GM19467 (cell line): ENCODE measurements at regions not wholly inside any gene's neighbourhood (a gene's known extent, or its start where the extent isn't known, plus 50 kb on each side); places are given as distances from the start of the nearest gene placed in this dataset.

Experiments
- ATAC-seq: cut with Tn5 transposase; IDR thresholded peaks from one replicate; pipeline ENCODE4 v1.9.1; 2021; ENCODE audit warnings: mild to moderate bottlenecking, moderate library complexity; ENCODE audit not compliant: unreplicated experiment

DNA sequence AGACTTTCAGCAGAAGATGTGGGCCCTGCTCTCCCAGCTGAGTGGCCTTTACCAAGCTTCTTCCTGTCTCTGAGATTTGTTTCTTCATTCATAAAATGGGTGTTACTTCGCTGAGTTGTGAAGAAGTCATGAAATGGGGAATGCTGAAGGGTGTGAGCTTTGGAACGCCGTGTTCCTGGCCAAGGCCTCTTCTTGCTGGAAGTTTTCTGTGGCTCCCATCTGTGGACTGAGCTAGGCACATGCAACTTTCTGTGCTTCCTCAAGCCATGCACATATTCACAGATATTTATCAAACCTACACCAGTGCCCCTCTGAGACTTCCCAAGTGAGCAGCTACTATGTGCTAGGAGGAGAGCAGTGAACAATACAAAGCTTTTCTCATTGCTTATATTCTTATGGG is 106.3 kb upstream of the JUN start:
- ATAC-seq: no peak

DNA sequence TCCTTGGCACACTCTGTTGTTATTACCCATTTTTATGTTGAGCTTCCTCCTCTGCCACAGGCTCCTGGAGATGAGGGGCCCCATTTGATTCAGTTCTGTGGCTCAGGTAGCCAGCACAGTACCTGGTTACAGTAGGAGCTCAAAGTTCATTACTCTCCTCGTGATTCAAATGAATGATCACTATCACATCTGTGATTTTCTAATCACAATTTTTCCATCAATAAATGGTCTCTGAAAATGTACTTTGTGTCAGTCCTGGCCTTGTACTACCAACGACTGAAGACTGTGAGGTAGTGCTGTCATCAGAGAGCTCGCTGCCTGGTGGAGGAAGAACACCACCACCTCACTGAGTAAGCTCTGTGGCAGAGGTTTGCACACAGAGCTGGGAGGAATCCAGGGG is 106.8 kb upstream of the JUN start:
- ATAC-seq: no peak

DNA sequence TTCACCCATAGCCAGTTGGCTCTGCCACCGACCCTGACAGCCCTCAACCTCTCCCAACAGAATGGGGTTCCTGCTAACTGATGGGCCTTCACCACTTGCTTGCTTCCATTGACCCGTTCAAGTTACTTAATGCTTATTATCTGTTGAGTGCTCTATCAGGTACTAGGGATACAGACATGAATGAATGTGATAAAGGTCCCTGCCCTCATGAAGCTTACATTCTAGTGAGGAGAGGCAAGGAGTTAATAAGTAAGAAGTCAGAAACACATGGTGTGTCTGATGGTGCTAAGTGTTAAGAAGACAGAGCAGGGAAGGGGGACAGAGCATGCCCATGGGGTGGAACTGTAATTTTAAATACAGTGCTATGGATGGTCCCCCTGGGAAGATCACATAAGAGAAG is 107.5 kb upstream of the JUN start:
- no peak for ATAC-seq

DNA sequence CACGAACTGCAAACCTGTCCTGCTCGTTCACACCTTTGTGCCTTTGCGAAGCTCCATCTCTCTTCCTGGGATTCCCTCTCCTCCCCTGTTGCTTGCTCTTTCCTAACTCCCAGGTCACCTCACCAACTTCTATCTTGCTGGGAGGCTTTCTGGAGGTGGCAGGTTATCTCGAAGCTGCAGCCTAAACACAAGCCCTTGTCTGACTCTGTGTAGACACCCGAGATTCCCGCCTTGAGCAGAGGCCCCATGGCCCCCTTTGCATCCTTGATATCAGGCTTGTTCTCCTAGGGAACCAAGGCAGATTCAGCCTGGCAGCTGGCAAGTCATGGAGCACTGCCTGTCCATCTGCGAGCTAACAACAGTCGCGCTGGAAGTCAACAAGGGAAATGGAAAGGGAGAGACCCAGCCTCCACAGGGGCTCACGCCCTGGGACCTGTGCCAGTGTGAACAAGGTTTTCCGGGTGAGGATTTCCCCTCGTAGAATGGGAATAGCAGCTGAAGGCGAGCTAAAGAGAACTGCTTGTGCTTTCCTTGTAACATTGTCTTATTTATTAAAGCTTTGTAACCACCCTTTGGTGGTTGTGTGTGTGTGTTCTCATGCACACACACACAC is 109.5 kb upstream of the JUN start:
- ATAC-seq: no peak

DNA sequence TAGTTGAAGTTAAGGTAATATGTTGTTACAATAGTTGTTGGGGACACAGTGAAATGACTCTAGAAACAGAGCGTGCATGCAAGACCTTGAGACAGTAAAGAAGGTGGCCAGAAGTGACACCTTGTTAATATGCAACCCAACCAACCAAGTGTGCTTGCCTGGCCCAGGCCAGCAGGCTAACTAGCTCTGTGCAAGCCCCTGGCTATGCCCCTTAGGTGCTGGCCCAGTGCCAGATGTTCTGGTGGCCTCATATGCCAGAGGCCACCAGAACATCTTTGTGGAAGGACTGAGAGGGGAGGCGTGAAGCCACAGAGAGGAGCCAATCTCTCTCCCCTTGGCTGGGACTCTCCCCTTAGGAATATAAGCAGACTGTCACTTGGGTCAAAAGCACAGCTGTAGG is 111.2 kb upstream of the JUN start:
- no peak for ATAC-seq

DNA sequence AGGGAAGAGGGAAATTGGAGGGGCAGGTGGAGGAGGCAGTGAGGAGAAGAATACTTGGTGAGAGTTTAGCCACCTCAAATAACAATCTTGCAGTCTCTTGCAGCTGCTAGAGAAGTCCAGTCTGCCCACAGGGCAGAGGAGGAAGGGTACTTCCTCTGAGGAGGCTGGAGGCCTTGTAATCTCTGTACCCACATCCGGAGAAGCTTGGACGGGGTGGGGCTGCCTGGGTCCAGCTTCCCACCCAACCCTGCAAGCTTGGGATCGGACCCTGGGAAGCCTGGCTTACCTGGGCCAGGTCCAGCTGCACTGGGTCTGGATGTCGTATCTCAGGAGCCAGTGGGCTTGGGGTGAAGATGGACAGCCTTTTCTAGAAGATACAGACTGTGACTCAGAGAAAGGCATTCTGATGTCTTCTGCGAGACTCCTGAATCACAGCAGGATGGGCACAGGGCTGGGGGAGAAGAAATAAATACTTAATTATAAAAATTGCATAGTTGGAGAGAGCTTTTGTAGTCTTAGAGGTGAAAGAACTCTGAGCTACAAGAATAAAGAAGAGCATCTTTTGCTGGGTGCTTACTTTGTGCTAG is 111.8 kb upstream of the JUN start:
- ATAC-seq: no peak

DNA sequence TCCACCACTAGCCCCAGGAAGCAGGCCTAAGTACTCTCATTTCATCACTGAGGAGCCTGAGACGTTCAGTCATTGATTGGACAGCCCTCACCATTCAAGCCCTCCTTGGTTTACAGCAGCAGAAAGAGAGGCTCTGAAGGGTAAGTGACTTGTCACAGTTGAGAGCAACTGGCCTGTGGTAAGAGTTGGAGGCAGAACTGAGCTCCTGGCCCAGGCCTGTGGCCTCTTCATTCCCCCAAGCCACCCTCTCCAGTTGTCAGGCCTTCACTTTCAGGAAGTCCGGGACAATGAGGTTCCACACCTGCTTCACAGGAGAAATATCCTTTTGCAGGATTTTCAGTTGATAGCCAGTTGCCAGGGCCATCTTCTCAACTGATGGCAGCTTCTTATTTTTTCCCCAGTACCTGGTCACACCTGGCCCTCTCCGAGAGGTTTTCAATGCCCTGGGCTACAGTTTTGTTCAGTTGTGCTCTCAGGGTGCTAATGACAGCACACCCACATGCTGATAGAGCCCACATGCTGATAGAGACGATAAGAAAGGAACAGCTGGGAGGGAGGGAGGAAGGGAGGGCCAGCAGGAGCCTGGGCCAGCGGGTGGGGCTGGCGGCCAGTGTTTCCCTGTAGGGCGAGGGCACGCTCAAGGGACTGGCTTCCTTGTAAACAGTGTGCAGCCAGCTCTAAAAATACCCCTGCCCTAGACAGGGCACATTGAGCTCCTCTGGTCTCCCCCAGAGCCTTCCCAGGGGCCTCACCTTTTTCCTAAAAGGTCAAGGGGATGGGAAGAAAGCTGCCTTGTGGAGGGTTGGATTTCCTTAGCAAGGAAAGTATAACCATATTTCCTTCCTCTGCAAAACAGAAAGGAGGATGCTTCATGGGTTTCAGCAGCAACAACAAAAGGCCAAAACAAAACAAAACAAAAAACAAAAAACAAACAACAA is 112.7 kb upstream of the JUN start:
- no peak for ATAC-seq

DNA sequence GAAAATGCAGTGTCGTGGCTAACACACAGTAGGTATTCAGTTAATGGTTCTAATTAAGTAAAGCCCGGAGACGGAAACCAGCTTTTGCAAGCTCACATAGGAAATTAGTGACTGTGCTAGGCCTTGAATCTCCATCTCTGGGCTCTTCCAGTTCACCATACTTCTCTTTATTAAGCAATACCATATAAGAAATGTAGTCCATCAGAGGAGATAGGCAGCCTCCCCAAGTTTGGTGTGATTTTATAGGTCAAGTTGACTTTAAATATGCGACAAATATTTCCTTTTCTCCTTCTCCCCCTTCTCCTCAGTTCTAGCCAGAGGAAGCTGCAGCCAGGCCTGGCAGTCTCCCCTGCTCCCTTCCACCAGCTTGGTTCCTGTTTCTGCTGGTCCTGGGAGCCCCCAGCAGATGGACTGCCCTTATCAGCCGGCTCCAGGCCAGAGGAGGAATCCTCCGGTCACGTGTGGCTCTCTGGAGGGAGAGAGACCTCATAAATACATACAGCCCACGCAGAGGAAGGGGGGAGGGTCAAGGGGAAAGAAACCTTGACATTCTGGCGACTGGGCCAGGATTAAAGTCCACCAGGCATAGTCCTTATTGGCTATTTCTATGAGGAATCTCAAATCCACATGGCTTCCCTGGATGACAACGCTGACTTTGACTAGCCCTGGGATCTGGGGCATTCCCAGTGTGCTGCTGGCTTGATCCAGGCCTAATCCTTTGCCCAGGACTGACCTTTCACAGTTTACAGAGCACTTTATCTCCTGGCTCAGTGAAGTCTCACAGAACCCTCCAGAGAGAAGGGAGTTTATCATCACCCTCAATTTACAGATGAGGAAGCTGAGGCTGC is 115.1 kb upstream of the JUN start:
- ATAC-seq: no peak

DNA sequence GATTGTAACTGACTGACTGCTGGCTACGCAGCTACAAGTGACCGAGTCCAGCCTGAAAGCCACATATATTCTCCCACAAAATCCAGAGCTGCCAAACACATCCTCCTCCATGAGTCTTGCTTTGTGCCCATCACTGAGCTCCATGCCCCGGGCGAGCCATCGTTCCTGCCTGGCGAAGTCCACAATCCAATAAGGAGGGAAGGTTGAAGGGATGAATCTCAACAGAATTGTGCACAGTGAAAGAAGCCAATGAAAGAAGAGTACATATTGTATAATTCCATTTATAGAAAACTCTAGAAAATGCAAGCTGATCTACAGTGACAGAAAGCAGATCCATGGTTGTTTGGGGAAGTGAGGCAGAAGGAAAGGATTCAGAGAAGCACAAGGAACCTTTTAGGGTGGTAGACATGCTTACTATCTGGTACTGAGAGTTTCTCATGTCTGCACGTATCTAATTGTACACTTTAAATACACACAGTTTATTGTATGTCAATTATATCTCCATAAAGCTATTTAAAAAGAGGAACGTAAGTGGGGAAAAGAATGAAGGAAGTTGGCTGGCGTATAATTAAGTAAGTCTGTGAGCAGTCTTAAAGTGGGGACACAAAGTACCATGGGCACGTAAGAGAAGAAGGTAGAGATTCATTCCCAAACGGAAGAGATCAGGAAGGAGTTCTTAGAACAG is 115.9 kb upstream of the JUN start:
- no peak for ATAC-seq

DNA sequence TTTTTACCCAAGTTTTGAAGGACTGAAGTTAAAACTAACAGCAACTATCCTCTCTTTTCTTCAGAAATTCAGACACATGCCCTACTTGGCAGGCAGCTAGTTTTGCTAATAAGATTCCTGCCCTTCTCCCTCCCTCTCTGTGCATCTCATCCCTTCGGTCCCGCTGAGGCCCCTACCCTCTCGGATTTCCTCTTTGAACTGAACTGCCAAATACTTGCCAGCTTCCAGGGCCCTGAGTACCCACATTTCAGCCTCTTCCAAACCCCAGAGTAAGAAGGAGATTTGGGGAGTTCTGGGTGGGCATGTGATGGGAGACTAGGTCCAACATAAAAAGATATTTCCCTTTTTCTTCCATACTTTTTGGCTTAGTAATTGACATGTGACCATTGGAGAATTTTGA is 116.5 kb upstream of the JUN start:
- ATAC-seq: no peak

DNA sequence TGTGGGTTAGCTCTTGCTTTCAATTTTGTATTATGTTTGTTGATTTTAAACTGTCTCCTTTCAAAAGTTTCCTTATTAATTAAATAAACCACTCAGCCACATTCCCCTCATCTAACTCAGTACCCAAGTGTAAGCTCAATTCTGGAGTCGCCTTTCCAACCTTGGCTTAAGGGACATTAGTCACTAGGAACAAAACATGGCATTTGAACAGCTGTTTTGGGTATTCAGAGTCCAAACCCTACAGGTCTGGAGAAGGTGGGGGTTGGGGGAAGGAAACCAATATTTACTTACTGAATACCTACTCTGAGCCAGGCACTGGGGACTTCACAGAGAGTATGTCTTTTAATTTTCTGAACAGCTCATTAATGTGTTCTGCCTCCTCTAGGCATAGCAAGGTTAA is 117.2 kb upstream of the JUN start:
- ATAC-seq: no peak

DNA sequence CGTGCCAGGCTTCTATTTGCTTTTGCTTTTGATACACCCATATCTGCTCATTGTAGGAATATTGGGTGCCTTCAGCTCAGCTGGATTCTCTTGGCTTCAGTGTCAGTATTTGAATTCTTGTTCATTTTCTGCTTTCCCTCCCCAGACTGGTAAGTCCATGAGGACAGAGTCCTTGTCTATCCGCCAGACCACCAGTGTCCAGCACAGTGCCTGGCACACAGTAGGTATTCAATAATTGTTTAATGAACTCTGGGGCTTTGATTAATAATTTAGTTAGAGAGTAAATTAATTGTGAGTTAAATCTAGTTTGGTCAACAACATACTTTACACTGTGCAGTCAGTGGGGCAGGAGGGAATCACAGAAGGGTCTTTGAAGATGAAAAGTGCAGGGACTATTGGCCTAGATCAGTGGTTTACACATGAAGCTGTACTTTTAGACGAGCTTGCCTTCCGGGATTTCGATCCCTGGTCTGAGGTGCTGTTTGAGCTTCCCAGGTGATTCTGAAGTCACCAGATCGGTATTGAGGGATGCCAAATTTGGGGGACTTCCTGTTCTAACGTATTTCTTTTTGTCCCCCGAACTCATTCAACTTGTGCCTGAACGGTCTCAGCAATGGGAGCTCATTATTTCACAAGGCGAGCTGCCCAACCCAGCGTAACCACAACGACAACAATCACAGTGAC is 119.1 kb upstream of the JUN start:
- no peak for ATAC-seq

DNA sequence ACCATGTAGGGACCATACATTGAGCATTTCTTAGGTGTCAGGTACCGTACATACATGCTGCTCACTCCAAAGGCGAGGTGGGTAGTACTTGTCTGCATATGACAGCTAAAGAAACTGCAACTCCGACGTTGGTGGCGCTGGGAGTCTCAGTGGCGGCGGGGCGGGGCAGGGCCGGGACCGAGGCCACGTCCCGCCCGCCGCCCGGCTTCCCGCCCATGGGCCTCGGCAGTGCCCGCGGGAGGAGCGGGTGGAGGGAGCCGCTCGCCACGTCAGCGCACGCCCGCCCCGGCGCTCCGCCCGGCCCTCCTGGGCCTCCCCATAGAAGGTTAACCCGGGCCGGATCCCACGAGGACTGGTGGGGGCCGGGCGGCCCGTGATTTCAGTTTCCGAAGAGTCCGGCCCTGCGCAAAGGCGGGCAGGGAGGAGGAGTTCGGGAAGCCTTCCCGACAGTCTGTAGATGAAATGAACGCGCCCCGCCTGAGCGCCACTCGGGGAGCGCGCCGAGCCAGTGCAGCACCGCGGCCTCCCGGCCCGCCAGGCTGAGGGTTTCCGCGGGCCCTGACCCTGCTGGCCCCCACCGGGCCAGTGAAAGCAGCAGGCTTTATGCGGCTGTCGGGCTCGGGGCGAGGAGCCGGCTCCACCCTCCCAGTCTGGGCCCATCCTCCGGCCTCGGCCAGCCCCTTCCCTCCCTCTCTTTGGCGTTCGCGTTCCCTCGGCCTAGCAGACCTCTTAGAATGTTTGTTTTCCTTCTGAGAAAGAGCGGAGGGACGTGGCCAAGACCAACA is 119.9 kb upstream of the JUN start:
- peak; percentile 89 for ATAC-seq

DNA sequence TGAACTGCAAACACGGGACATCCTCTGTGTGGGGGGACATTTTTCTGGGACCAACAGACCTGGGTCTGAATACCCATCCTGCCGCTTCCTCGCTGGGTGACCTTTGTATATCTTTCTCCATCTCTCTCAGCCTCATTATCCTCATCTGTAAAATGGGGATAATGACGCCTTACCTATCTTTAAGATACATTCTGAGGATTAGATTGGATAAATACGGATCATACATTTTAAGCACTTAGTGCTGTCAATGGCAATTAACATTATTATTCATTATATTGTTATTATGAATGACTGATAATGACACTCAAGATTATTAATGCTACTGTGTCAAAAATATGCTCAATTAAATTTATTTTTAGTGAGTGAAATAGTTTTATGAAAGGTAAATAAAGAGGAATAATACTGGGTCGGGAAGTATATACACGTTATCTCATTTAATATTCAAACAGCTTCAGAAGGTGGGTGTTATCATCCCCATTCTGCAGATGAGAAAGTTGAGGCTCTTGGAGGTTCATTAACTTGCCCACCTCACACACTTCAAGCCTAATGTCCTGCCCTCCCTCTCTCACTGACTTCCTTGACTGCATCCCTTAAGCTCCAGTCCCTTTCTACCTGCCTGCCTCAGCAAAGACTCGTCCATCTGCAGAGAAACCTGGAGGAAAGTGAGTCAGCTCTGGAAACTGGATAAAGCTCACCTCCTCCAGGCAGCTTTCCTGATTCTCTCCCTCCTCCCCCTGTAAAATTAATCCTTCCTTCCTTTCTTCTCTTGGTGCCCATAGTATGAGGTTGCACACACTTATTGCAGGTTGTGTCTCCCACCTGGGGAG is 120.7 kb upstream of the JUN start:
- no peak for ATAC-seq

DNA sequence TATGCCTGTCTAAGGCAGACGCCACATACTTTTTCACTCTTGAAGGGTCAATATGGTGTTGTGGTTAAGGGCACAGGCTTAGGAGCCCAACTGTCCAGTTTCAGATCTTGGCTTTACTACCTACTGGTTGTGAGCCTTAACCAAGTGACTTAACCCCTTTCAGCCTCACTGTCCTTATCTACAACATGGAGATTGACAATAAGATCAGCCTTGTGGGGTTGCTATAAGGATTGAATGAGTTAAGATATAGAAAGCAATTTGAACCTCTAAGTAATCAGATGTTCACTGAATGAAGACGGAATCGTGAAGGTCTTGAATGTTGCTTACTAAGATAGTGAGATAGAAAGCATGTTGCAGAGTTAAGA is 121.3 kb upstream of the JUN start:
- ATAC-seq: no peak

DNA sequence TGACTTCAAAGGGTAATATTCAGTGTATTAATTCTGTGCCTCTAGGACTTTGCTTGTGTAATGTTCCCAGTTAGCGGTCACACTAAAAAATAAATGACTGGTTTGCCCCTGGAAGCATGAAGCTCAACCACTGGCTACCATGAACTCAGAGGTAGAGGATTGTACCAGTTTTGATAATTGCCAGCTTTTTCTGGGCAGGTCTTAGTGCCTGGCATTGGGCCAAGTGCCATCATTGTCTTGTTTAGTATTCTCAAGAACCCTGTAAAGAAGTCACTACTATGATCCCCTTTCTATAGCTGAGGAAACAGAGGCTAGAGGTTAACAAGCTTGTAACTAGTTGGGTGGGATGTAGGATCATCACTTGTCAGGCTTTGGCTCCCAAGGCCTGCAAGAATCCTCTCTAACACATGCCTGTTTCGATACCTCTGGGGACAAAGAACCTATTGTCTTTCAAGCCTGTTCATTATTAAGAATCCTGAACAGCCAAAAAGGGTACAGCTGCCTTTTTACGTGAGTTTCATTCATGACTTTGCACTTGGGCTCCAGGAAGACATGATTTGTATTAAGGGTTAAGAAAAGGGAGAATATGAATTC is 121.9 kb upstream of the JUN start:
- no peak for ATAC-seq

DNA sequence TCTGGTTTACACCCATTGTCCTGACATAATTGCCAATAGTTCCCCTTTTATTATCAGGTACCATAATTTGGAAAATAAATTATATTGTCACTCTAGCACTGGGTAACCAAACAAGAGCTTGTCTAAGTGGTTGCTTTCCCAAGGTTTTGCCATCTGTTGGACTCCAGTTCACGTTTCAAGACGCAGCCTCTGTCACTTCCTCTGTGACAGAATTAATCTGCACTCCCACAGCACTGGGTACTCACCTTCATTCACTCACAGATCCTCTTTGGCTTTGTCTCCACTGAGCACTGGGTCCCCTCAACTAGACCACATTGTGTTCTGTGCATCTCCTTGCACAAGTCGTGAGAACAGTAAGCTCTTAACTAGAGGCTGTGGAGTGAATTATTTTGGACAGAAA is 123.6 kb upstream of the JUN start:
- no peak for ATAC-seq
